ENCODE measurements at regions not wholly inside any gene's neighbourhood (a gene's known extent, or its start where the extent isn't known, plus 50 kb on each side); places are given as distances from the start of the nearest gene placed in this dataset.

DNA sequence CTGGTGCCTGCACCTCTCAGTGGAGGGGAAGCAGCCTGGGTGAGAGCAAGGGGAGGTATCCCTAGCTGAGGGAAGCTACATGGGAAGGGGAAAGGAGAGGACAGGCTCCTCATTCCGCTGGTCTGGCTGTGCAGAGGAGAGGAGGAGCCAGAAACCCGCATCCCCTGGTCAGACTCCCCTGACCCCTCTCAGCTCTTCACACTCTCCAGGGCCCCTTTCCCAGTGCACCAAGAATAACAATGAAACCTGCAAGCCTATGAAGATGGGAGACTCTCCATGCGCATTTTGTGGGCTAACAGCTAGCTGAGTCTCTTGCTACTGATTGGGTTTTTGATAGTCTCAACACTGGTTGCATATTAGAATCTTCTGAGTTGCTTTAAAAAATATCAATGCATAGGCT, 319.9 kb upstream of the COBL start:
- CTCF ChIA-PET: no interaction called here

GRCh38 chr7:51635775-51636174, 319.2 kb upstream of the COBL start:
- H3K36me3 Mint-ChIP-seq (ENCODE audit: low read depth): no peaks in the 10 kb centered on the region
- no peaks in the 10 kb centered on the region for H3K27me3 Mint-ChIP-seq
- ChIA-PET CTCF (no interaction called here), POLR2A (no interaction called here)
- Histone ChIP-seq H3K4me3 (ENCODE audit: low read length) (no peak overlapping the region), H3K4me1 (ENCODE audit: insufficient read depth, low read length) (no peaks in the 10 kb centered on the region), H3K27me3 (ENCODE audit: control insufficient read depth in 1 of 2, insufficient read depth in 2 of 2, low read length in 2 of 2) (no peaks in the 10 kb centered on the region), H3K27ac (ENCODE audit: low read depth in 1 of 2, low read length in 2 of 2) (no peak overlapping the region), H3K36me3 (ENCODE audit: insufficient read depth, low read length) (no peaks in the 10 kb centered on the region), H3K9me3 (ENCODE audit: control insufficient read depth in 1 of 2, insufficient read depth in 1 of 2, low read length in 2 of 2) (peaks cover 0 to 17% of the 10 kb centered on the region in 2 experiments)
- TF ChIP-seq, protein P1, sequence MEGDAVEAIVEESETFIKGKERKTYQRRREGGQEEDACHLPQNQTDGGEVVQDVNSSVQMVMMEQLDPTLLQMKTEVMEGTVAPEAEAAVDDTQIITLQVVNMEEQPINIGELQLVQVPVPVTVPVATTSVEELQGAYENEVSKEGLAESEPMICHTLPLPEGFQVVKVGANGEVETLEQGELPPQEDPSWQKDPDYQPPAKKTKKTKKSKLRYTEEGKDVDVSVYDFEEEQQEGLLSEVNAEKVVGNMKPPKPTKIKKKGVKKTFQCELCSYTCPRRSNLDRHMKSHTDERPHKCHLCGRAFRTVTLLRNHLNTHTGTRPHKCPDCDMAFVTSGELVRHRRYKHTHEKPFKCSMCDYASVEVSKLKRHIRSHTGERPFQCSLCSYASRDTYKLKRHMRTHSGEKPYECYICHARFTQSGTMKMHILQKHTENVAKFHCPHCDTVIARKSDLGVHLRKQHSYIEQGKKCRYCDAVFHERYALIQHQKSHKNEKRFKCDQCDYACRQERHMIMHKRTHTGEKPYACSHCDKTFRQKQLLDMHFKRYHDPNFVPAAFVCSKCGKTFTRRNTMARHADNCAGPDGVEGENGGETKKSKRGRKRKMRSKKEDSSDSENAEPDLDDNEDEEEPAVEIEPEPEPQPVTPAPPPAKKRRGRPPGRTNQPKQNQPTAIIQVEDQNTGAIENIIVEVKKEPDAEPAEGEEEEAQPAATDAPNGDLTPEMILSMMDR (IDR thresholded peaks at IDR 0.05): no peak
- peaks cover 4% of the 10 kb centered on the region for H3K9me3 Mint-ChIP-seq
- no peaks in the 10 kb centered on the region for H3K4me1 Mint-ChIP-seq (ENCODE audit: low read depth)
- no peak for DNase-seq
- H3K27ac Mint-ChIP-seq: no peak overlapping the region
- ATAC-seq (ENCODE audit: poor library complexity): no peak
- intact Hi-C loops (cut with DNase I, micrococcal nuclease): no loop called here
- H3K4me3 Mint-ChIP-seq: no peak overlapping the region

More for the DNA sequence above, 319.9 kb upstream of the COBL start:
- Histone ChIP-seq H3K36me3 (ENCODE audit: insufficient read depth, low read length) (no peaks in the 10 kb centered on the region), H3K27me3 (ENCODE audit: control insufficient read depth in 1 of 2, insufficient read depth in 2 of 2, low read length in 2 of 2) (no peaks in the 10 kb centered on the region), H3K4me1 (ENCODE audit: insufficient read depth, low read length) (no peaks in the 10 kb centered on the region), H3K27ac (ENCODE audit: low read depth in 1 of 2, low read length in 2 of 2) (no peak overlapping the region), H3K9me3 (ENCODE audit: control insufficient read depth in 1 of 2, insufficient read depth in 1 of 2, low read length in 2 of 2) (peaks cover 0 to 12% of the 10 kb centered on the region in 2 experiments), H3K4me3 (ENCODE audit: low read length) (no peak overlapping the region)
- Mint-ChIP-seq H3K36me3 (ENCODE audit: low read depth) (no peaks in the 10 kb centered on the region), H3K27ac (no peak overlapping the region), H3K4me1 (ENCODE audit: low read depth) (no peaks in the 10 kb centered on the region), H3K4me3 (no peak overlapping the region), H3K27me3 (no peaks in the 10 kb centered on the region), H3K9me3 (peaks cover 4% of the 10 kb centered on the region)
- ATAC-seq (ENCODE audit: poor library complexity): no peak
- intact Hi-C loops (cut with DNase I, micrococcal nuclease): no loop called here
- TF ChIP-seq, protein P1 (IDR thresholded peaks at IDR 0.05): no peak
- no peak for DNase-seq
- POLR2A ChIA-PET: no interaction called here

- intact Hi-C loops (cut with DNase I, micrococcal nuclease): no loop called here
- H3K4me1 Mint-ChIP-seq (ENCODE audit: low read depth): no peaks in the 10 kb centered on the region
- no peak overlapping the region for H3K27ac ChIP-seq (ENCODE audit: low read depth in 1 of 2, low read length in 2 of 2)
- H3K9me3 ChIP-seq (ENCODE audit: control insufficient read depth in 1 of 2, insufficient read depth in 1 of 2, low read length in 2 of 2): peaks cover 0 to 24% of the 10 kb centered on the region in 2 experiments
- no peaks in the 10 kb centered on the region for H3K4me1 ChIP-seq (ENCODE audit: insufficient read depth, low read length)
- no peak for ATAC-seq (ENCODE audit: poor library complexity)
- no peak for DNase-seq
- ChIA-PET POLR2A (no interaction called here), CTCF (no interaction called here)
- no peak overlapping the region for H3K4me3 ChIP-seq (ENCODE audit: low read length)
- H3K9me3 Mint-ChIP-seq: peaks cover 6% of the 10 kb centered on the region
- TF ChIP-seq, protein P1 (IDR thresholded peaks at IDR 0.05): no peak
- no peaks in the 10 kb centered on the region for H3K36me3 ChIP-seq (ENCODE audit: insufficient read depth, low read length)
- H3K36me3 Mint-ChIP-seq (ENCODE audit: low read depth): no peaks in the 10 kb centered on the region
- no peaks in the 10 kb centered on the region for H3K27me3 Mint-ChIP-seq
- H3K27me3 ChIP-seq (ENCODE audit: control insufficient read depth in 1 of 2, insufficient read depth in 2 of 2, low read length in 2 of 2): no peaks in the 10 kb centered on the region
- H3K27ac Mint-ChIP-seq: no peak overlapping the region
- no peak overlapping the region for H3K4me3 Mint-ChIP-seq
Observed at GRCh38 chr7:51634538-51634937, 317.9 kb upstream of the COBL start.

Data from CD4-positive, alpha-beta T cell (primary cell).